GM13976 (cell line): ENCODE measurements at regions not wholly inside any gene's neighbourhood (a gene's known extent, or its start where the extent isn't known, plus 50 kb on each side); places are given as distances from the start of the nearest gene placed in this dataset.

ENCODE experiments used
- DNase-seq: peaks from one replicate; pipeline ENCODE4 v3.0.0; 2012; ENCODE audit warnings: low spot score
- in situ Hi-C: fragments of 300-500 bp; cut with MboI; formaldehyde crosslinking; loops from one replicate; pipeline ENCODE4 v1.12.0; 2022; ENCODE audit warnings: low sequenced_read_pairs, mixed read lengths, inconsistent platforms; ENCODE audit not compliant: unreplicated experiment
- TF ChIP-seq, protein P1 (sequence below): IDR thresholded peaks from 2 replicates; pipeline ENCODE4 v1.5.1; 2012; ENCODE audit warnings: borderline replicate concordance, mild to moderate bottlenecking; ENCODE audit not compliant: insufficient read depth; ENCODE audit errors: extremely low read depth, missing control alignments, control extremely low read depth

- TF ChIP-seq, protein P1, sequence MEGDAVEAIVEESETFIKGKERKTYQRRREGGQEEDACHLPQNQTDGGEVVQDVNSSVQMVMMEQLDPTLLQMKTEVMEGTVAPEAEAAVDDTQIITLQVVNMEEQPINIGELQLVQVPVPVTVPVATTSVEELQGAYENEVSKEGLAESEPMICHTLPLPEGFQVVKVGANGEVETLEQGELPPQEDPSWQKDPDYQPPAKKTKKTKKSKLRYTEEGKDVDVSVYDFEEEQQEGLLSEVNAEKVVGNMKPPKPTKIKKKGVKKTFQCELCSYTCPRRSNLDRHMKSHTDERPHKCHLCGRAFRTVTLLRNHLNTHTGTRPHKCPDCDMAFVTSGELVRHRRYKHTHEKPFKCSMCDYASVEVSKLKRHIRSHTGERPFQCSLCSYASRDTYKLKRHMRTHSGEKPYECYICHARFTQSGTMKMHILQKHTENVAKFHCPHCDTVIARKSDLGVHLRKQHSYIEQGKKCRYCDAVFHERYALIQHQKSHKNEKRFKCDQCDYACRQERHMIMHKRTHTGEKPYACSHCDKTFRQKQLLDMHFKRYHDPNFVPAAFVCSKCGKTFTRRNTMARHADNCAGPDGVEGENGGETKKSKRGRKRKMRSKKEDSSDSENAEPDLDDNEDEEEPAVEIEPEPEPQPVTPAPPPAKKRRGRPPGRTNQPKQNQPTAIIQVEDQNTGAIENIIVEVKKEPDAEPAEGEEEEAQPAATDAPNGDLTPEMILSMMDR: no peak
- in situ Hi-C loops: no loop called here
Measured at GRCh38 chr19:28449803-28450202, 763.1 kb downstream of the UQCRFS1 start.

GRCh38 chr19:28446511-28446910, 766.4 kb downstream of the UQCRFS1 start:
- TF ChIP-seq, protein P1: no peak
- in situ Hi-C loops: no loop called here
- no peak for DNase-seq

More at GRCh38 chr19:28449803-28450202, 763.1 kb downstream of the UQCRFS1 start:
- DNase-seq: no peak

- in situ Hi-C loops: no loop called here
- TF ChIP-seq, protein P1: no peak
- no peak for DNase-seq
Measured at GRCh38 chr19:28445826-28446225, 767.1 kb downstream of the UQCRFS1 start.

GRCh38 chr19:28444362-28444761, 768.6 kb downstream of the UQCRFS1 start:
- TF ChIP-seq, protein P1: no peak
- no peak for DNase-seq
- in situ Hi-C loops: no loop called here

DNA sequence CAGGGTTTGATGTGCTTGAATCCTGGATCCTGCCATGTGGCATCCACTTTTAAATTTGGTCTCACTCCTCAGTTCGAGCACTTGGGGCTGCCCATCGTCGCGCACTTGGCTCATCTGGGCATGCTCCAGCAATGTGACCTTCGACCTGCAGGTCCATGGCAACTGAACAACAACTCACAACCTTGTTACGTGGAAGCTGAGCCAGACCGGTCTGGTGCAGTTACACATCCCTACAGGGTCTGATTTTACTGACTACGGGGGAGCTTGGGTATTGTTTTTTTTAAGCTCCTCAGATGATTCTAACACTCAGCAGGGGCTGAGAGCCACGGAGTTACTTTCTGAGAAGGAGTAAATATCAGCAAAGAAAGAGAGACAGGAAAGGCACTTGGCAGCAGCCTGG, 769.6 kb downstream of the UQCRFS1 start:
- TF ChIP-seq, protein P1: no peak
- no peak for DNase-seq
- in situ Hi-C loops: no loop called here

DNA sequence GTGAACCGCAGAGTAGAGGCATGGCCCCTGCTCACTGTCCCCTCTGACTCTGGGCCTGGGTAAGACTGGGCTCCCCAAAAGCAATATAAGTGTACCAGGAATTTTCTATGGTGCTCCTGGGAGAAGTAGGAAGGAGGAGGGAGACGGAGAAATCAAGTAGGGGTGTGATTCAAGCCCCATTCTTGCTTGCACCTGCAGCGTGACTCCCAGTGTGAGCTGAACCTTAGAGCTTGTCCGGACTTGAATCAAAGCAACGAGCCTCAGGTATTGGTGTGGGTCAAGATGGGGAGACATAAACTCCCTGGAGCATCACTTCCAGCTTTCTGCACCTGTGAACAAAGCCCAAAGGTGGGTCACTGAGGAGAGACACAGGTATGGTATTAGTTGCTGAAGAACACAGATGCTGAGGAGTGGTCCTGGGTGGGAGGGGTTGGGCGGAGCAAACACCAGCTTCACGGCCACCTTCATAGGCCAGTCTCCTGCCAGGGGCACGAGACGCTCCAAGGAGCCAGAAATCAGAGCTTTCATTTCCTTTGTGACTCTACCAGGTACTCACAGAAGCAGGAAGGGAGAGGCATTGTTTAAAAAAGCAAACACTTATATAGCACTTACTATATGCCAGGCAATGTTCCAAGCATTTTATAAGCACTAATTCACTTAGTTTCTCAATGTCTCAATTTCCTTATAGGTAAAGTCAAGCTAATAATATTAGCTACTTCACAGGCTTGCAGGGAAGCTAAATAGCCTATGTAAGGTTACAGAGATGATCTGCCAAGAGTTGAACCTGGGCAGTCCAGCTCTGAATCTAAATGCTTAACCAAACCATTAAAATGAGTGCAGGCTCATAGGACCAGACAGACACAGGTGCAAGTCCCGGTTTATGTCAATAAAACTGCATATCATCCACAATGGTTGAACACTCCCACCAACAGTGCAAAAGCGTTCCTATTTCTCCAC, 775.3 kb downstream of the UQCRFS1 start:
- TF ChIP-seq, protein P1: no peak
- in situ Hi-C loops: no loop called here
- DNase-seq: no peak
